MM.1S (cell line): ENCODE measurements at regions not wholly inside any gene's neighbourhood (a gene's known extent, or its start where the extent isn't known, plus 50 kb on each side); places are given as distances from the start of the nearest gene placed in this dataset.

Source experiments
- CTCF ChIP-seq: fragments of 300-600 bp; sonication (generic); IDR thresholded peaks from 2 replicates; pipeline ENCODE4 v1.5.1; 2016; ENCODE audit warnings: antibody characterized with exemption, low read length, mixed read lengths
- EZH2 ChIP-seq: fragments of 300-600 bp; sonication (generic); optimal IDR thresholded peaks from 2 replicates; pipeline ENCODE3; 2017; ENCODE audit warnings: low read depth, mild to moderate bottlenecking, antibody characterized with exemption, low read length, mixed read lengths
- EZH2phosphoT487 ChIP-seq: fragments of 300-600 bp; sonication (generic); IDR thresholded peaks from 2 replicates; pipeline ENCODE4 v1.6.1; 2018; ENCODE audit warnings: antibody characterized with exemption, low read length

GRCh38 chr13:83077499-83077898 lies 804.8 kb downstream of the SLITRK1 start:
- TF ChIP-seq CTCF (no peak), EZH2 (no peak), EZH2phosphoT487 (no peak)
